T-helper 22 cell (primary cell): ENCODE measurements at regions not wholly inside any gene's neighbourhood (a gene's known extent, or its start where the extent isn't known, plus 50 kb on each side); places are given as distances from the start of the nearest gene placed in this dataset.
A peak's percentile ranks its signal among the peaks of the same experiment; 100 is the strongest.

Experiments used
- DNase-seq: peaks from one replicate; pipeline ENCODE4 v3.0.0-alpha.2; 2020; ENCODE audit warnings: low read depth

DNA sequence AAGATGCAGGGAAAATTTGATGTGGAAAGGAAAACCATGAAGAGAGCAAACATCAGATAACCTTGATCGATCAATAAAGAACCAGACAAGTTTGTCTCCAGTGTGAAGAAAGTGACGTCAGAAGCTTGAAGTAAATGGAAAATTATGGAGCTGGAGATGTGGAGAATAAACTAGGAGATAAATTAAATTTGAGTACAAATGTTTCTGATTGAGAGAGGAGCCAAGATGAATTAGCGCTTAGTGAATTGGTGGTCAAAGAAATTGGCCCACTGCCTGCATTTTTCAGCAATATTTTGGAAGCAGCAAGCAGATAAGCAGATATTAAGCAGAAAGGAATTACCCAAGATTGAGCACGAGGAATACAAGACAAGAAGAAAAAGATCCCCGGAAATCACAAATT is 567.3 kb upstream of the ZNF385D start:
- DNase-seq, result no peak

DNA sequence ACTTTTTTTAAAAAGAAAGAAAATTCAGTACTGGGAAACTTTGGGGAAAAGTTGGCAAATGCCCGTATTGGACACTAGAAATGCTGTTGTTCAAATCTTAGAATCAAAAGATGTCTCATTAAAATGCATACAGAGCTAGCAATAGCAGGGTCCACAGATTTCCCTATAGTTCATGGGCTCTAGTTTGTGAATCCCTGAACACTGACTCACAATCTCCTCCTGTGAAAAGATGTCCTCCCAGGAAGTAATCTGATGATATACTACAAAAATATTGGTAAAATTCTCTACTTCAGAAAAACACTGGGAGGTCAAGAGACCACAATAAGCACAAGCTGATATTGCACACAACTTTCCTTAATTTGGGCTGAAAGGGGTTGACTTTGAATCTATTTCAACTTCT is 568.4 kb upstream of the ZNF385D start:
- no peak for DNase-seq

- no peak for DNase-seq
Observed at GRCh38 chr3:22322861-22323260, 571.9 kb upstream of the ZNF385D start.

DNA sequence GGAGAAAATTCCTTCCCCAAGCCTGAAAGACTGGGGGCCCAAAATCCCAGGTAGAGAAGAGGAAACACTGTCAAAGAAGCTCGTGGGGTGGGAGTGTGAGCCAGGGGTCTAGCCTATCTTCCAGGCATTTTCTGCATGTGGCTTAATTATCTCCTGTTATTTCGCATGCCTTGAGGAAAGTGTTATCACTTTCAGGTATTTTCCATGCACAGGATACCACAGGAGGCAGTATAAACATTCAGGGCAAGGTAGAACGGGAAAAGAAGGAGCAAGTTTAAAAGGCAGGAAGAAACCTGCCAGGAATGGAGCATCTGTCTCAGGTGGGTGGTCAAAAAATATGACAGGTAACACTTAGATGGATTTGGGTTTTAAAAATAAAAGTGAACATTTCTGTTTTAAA is 575.3 kb upstream of the ZNF385D start:
- no peak for DNase-seq

GRCh38 chr3:22334996-22335395 is 584.0 kb upstream of the ZNF385D start:
- DNase-seq, result no peak

DNA sequence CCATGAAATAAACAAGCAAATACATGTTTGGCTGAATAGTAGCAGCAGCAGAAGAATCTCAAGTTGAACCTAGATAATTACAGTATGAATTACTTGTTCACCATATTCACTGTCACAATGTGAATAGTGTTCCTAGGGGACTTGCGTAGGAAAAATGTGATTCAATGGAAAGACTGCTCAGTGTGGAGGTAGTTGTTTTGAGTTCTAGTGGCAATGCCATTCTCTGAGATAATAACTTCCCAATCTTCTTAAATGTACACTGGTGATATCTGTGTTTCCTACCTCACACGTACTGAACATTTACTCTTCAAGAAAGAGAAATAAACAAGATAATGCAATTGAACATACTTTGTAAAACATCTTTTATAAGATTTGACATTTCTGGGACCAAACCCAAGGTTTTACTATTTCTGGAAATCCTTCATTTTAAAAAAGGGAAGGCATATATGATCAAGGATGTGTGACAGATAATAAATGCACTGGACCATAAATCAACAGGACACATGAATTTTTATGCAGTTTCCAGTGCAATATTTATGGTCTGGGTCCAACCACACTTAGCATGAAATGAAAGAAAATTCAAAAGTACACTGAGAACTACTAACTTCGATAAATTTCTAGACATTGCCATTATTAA is 598.3 kb upstream of the ZNF385D start:
- no peak for DNase-seq

DNA sequence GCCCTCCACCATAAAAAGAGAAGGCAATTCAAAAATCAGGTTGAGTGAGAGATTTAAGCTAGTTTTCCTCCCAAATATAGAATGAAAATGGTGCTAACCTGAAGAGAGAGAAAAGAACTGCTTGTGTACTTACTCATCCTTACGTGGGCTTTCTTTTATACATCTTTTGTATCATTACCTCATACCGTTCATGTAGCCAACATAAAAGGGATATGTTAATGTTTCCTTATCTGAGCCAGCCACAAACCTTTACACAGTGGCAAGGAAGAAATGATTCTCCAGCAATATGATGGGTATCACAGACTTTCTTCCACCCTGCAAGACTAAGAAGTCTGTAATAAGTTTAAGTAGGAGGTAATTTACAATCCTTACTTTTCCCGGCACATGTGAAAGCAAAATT is 600.8 kb upstream of the ZNF385D start:
- no peak for DNase-seq

DNA sequence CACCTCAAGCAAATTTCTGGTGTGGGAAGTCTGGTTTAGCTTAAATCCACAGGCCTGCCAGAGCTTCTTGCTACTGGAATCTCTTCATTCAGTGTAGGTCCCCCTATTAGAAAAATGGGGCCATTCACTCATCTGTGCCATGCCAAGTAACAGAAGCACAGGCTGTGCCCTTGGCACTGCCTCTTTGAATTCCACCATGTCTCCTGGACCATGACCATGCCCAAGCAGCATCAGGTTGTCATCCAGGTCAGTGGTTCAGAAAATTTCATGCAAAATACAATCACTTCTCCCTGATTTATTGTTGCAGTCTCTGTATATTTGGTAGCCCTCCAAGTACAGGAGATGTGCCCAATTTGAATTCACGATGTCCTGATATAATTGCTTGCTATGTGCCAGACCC is 602.1 kb upstream of the ZNF385D start:
- DNase-seq, result no peak

GRCh38 chr3:22358334-22358733 is 607.3 kb upstream of the ZNF385D start:
- DNase-seq, result no peak

- DNase-seq, result no peak
Observed at GRCh38 chr3:22360164-22360563, 609.2 kb upstream of the ZNF385D start.

- no peak for DNase-seq
Observed at GRCh38 chr3:22360970-22361369, 610.0 kb upstream of the ZNF385D start.

DNA sequence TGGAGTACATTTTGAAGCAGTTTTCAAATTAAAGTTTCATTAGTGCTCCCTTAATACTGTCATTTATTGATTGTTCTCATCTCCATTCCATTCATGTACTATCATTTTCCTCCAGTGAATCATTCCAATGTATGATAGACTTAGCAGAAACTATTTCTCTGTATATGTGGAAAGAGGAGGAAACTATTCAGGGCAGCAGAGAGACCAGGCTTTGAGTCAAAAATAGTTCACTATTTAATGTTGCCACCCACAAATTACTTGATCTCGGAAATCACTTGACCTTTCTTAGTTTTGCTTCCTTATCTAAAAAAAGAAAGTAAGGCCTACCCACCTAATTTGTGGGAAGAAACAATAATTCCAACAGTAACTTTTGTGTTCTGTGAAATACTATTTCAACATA is 610.5 kb upstream of the ZNF385D start:
- no peak for DNase-seq

- no peak for DNase-seq
Observed at GRCh38 chr3:22364851-22365250, 613.8 kb upstream of the ZNF385D start.

DNA sequence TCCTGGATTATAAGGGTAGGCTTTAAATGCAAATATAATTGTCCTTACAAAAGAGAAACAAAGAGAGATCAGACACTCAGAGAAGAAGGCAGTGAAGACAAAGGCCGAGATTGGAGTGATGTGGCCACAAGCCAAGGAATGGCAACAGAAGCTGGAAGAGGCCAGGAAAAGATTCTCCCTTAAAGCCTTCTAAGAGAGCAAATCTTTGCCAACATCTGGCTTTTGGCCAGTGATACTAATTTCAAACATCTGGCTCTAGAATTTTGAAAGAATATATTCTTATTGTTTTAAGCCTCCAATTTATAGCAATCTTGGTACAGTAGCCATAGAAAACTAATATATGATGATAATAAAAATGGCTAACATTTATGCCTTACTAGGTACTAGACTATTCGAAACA is 615.8 kb upstream of the ZNF385D start:
- DNase-seq, result no peak

- DNase-seq, result no peak
Observed at GRCh38 chr3:22371036-22371435, 620.0 kb upstream of the ZNF385D start.

DNA sequence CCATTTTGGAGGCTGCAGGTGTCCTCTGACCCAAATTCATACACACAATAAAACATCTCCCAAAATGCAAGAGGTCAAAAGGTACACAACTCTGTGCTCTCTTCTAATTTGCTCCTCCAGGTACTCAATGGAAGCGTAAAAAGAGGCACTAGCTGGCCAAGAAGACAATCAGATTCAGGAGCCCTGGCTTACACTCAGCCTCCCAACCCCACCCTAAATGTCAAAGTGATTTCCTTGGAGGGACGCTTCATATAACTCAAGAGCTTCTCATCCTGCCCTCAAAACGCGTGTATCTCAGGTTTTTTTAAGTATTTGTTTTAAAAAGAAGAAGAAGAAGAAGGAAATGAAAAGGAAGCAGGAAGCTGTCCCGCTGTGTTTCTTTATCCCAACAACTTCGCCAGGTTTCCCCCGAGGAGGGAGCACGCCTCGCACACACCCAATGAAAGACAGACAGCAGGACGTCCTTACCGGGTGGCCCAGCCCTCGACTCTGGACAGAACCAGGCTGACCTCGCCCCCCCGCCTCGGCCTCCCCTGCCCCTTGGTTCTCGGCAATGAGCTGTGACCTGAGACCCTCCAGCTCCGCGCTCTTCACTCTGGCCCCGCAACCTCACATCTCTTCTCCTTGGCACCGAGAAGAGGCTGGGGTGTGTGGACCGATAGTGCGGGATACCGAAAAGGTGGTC is 620.7 kb upstream of the ZNF385D start:
- no peak for DNase-seq

- DNase-seq, result no peak
Observed at GRCh38 chr3:22372292-22373062, 621.5 kb upstream of the ZNF385D start.

- no peak for DNase-seq
Observed at GRCh38 chr3:22373182-22373581, 622.2 kb upstream of the ZNF385D start.

GRCh38 chr3:22373827-22374226 is 622.8 kb upstream of the ZNF385D start:
- no peak for DNase-seq

- DNase-seq, result no peak
Observed at GRCh38 chr3:22377421-22377820, 626.4 kb upstream of the ZNF385D start.

DNA sequence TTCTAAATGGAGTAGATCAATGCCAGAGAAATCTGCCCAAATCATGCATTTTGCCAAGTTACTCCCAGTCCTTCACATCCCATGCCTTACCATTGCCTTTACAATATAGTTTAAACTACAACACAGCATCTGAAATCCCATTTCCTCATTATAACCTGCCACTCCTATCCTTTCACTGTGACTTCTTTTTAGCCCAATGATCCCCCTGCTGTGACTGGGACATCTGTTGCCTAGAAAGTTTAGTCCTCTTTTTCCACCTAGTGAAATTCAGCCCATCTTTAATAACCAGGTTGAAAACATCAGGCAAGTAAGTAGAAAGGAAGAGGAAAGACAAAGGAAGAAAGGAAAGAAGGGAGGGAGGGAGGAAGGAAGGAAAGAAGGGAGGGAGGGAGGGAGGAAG is 627.9 kb upstream of the ZNF385D start:
- DNase-seq, result no peak

GRCh38 chr3:22380253-22380652 is 629.2 kb upstream of the ZNF385D start:
- DNase-seq, result no peak

- peak; percentile 12 for DNase-seq
Observed at GRCh38 chr3:22381564-22381963, 630.6 kb upstream of the ZNF385D start.
